ENCODE measurements at regions not wholly inside any gene's neighbourhood (a gene's known extent, or its start where the extent isn't known, plus 50 kb on each side); places are given as distances from the start of the nearest gene placed in this dataset.

DNA sequence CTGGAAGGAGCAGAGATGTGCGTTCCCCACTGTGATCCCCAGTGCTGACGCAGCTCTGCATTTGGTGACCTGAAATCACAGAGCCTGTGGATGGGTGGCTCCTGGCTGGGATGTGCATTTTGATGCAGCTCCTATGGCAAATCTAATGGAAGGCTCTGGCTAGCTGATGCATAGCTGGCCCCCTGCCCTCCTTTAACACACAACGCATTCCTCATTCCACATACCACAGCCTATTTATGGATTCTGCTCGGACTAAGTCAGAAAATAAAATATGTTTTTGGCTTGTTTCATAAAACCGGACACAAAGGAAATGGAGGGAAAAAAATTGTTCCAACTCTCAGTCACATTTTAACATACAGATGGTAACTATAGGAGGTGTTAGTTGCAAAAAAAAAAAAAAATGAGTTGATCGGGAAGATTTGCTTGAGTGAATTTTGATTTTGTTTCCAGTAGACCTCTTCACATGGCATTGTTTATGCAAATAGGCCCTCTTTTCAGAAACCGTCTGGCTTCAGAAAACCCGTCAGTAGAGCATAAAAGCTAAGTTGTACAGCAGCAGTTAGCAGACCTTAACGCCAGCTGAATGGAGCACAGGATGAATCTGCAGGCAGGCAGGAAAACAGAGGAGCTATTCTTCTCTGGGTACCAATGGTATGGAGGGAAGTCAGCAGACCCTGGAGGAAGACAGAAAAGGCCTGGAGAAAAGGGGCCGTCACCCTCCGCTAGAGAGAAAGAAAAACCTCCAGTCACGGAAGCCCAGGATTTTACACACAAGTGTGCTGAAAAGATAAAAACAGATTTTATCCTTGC, 215.4 kb downstream of the HDGFL1 start:
- TF ChIP-seq CTCF (IDR thresholded peaks at IDR 0.05) (no peak), POLR2A (IDR thresholded peaks at IDR 0.05) (no peak)

Measured in right lobe of liver (tissue), 4 donors.